HG03103 (cell line): ENCODE measurements at regions not wholly inside any gene's neighbourhood (a gene's known extent, or its start where the extent isn't known, plus 50 kb on each side); places are given as distances from the start of the nearest gene placed in this dataset.

ENCODE experiments used
- ATAC-seq: cut with Tn5 transposase; IDR thresholded peaks from one replicate; pipeline ENCODE4 v1.9.1; 2021; ENCODE audit warnings: low read depth; ENCODE audit not compliant: unreplicated experiment

DNA sequence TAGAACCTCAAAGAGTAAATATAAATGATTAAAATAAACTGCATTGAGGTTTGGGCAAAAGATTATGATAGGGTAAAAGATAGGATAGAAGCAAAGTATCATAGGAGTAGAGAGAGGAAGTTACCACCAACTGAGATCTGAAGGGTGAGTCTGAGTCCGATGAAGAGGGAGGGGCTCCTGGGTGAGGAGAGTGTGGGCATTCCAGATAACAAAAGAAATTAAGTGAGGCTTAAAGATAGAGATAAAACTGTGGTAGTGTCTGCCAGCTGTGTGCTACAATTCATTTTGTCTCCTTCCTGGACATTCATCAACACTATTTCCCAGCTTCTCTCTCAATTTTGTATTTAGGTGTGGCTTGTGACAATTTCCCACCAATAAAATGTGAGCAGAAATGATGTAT lies 343.0 kb upstream of the PLSCR5 start:
- no peak for ATAC-seq

DNA sequence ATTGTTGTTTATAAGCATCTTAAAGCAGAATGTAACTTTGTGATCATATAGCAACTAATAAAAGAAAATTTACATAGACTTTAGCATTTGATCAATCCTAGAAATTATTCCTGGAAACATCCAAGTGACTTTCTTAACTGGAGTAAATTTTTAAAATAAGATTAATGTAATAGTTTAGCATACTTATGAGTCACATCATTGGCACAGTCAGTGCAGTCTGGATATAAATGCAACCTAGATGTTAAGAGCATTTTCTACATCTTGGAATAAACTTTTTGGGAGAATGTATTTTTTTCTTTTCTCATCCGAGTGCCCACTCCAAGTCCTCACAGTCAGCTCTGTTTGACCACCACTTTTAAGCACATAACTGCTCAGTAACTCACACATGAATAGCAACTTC lies 324.6 kb upstream of the PLSCR5 start:
- ATAC-seq, result no peak

DNA sequence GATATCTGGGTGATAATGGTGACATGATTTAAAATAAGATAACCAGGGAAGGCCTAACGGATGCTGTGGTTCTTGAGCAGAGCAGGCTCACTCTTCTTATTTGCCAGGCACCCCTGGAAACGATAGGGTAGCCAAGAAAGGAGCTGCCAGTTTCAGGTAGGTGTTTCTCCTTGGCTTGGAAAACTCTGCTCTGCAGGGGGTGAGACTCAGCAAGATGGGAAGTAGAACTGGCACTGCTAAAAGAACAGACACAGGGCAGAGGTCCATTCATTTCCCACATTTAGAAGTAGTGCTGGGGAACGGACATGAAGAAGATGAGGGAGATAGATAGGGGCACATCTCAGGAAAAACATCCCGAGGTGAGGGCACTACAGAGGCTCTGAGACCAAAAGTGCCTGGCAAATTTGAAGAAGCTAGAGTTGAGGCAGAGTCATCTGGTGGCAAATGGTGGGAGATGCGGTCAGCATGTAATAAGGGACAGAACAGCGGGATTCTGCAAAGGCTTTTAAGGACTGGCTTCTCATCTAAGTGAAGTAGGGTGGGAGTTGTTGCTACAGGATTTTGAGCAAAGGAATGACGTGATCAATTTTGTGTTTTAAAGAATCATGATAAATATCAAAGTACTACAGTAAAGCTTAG lies 323.4 kb upstream of the PLSCR5 start:
- no peak for ATAC-seq

DNA sequence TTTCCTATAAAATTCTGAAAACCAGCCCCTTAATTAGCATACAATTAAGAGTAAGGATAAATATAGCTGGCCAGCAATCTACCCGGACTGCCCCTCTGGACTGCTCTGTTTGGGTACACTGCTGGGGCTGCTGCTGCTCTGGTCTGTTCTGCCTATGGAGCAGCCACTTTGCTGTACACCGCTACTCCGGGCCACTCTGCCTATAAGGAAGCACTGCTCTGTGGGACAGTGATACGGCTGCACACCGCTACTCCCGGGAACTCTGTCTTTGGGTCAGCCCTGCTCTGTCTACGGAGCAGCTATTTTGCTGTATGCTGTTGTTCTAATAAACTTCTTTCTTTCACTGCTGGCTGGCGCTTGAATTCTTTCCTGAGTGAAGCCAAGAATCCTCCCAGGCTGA lies 316.5 kb upstream of the PLSCR5 start:
- ATAC-seq, result no peak

DNA sequence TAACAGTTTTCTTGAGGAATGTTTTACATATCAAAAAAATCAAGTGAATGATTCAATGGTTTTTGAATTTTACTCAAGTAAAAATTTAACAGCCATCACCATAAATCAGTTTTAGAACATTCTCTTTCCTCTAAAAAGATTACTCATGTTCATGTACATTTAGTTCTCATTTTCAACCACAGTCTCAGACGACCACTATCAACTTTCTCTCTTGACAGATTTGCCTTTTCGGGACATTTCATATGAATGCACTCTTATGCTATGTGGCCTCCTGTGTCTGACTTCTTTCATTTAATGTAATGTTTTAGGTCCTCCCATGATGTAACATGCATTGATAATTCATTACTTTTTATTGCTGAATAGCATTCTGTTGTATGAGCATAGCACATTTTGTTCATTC lies 309.3 kb upstream of the PLSCR5 start:
- no peak for ATAC-seq

DNA sequence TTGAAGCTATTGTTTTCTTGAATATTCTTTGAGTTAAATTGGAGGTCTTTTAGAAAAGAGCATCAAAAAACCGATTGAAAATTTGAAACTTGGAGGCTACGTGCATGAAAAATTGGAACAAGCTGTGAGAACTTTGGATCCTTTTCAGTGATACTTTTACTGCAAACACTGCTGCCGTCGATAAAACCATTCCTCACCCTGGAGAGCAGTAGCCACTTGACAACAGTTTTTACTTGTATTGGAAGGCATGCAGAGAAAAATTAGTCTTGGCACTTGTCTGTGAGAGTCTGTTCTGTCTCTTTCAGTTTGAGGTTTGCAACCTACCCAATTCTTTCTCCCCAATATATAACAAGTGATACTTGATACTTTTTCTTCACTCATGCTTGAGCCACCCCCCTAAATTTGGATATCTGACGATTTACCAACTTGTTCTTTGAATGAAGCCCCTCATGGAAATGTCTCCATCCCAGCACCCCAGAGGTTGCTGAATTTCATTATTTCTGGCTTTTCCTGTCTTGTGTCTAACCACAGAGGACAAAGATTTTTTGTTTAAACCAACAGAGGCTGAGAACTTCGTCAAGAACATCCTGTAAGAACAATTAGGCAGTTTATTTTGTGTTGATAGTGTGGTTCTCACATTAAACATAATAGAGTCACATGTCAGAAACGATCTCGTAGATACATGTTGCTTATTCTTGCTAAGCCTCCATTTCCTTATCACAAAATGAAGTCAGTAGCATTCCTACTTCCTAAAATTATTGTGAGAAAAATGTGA lies 307.3 kb upstream of the PLSCR5 start:
- ATAC-seq, result no peak

DNA sequence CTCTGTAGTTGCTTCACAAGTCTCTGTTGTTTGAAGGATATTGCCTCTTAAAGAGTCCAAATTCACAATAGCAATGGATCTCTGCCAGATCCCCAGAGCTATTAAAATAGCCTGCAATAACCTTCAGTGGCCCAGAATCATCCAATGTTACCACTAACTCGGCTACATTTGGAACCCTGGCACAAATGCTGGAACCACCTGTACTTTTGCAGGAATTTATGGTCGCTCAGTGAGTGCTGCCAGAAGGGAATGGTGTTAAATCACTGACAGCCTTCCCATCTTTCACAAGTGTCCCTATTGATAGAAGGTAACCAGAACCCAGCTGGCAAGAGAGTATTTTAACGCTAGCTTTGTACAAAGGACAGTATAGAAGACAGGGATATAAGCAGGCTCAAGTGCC lies 298.8 kb upstream of the PLSCR5 start:
- no peak for ATAC-seq

DNA sequence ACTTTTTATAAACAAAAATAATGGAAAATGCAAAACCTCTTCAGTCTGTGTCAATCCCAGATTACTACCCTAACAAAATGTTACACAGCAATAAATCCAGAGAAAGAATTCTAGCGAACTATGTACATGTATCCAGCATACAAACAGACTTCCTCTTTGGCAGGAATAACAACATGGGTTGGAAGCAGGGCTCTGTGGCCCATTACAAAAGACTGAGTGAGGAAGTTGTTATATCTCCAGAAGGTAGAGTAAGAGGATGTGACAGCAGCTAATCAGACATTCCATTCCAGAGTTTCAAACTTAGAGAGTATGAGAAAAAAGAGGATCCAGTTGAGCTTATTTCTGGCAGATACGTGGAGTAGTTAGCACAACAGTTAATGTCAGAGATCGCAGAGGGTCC lies 294.0 kb upstream of the PLSCR5 start:
- ATAC-seq, result no peak

DNA sequence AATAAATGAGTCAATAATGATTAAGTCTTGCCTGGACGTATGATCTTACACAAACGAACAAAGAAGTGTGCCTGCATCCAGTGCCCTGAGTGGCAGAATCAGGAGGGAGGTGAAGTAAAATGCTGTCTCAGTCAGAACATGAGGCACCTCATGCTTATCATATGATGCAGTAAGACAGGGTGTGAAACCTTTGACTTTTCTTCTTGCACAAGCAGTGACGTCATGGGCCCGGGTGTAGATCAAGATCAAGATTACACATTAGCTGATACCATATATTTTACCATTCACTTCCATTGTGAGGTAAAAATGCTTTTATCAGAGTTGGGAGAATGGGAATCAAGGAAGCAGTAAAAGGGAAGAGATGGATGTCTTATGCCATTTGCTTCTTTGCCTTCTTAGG lies 291.6 kb upstream of the PLSCR5 start:
- ATAC-seq, result no peak

DNA sequence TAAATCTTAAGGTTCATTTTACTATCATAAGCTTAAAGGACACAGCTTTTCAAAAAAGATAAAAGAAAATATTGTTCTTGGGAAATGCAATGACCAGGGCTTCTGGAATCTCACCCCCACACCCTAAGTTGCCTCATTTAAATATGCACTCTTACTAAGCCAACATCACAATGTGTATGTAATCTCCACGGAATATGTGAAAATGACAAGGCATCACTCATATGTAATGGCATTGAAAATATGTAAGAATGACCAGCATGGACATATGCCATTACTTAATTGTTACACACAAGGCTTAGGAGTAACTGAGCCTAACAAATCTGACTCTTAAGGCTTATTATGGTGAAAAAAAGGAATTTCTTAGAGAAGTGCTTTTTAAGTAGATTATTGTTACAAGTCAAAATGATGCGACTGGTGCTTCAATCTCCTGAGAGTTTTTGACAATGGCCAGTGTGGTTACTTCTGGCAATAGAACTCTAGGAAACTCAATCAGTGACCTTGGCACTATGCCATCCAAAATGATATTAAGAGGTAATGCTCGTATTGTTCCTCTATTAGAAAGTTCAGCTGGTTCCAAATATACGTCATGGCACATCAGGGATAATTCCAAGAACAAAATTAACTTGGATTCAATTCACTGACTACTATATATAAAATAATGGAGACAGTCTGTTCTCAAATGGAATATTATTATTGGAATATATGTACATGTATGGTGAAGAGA lies 290.0 kb upstream of the PLSCR5 start:
- no peak for ATAC-seq

DNA sequence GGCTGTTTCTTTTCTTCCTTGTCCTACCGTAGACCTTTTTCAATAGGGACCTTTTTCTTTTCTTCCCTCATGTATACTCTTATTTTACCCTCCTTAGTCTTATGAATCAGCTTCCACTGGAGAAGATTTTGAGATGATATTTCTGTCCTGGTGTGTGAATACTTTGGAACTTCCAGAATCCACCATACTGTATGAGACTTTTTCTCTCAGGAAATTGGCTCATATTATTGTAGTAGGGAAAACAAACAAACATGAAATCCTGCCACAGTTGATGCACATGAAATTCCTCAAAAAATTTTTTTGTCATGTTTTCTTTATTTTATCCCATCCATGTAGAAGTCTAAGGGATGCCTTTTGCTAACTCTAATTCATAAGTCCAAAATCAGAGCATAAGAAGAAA lies 289.3 kb upstream of the PLSCR5 start:
- no peak for ATAC-seq

DNA sequence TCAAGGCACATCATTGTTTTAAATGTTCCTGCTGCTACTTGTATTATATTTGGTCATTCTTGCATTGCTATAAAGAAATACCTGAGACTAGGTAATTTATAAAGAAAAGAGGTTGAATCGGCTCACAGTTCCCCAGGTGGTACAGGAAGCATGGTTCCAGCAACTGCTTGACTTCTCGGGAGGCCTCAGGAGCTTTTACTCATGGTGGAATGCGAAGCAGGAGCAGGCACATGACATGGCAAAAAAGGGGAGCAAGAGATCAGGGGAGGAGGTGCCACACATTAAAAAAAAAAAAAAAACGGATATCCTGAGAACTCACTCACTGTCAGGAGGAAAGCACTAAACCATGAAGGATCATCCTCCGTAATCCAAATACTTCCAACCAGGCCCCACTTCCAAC lies 286.9 kb upstream of the PLSCR5 start:
- ATAC-seq, result no peak

DNA sequence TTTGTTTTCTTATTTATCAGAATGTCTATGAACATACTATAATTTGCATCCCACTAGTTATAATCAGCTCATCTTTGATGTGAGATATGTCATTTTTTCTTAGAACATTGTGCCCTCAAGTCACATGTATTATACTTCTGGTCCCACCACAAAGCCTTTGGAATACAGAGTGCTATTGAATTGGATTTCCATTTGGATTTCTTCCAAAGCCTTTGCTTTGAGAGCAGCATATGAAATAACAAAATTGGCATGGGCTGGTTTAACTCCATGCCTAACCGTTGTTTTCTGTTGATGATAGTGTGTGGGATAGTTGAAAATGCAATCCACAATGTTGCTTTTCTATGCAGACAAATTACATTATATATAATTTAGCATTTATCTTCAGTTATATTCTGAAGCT lies 284.5 kb upstream of the PLSCR5 start:
- no peak for ATAC-seq

DNA sequence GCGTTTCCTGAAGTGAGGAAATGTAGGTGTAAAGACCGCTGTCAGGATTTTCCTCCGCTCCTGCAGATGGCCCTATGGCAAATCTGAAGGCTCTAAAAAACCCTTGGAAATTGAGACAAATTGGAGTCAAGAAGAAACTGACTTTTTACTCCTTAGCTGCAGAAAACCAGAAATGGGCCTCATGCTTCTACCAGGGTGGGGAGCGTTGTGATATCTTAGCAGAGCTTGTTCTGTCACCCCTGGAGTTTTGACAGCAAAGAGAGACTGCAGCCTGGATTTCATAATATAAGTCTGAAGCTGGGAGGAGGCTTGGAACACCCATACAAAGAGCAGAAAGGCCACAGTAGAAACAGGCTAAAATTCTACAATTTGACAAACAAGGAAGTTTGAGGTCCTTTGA lies 283.0 kb upstream of the PLSCR5 start:
- ATAC-seq, result no peak

DNA sequence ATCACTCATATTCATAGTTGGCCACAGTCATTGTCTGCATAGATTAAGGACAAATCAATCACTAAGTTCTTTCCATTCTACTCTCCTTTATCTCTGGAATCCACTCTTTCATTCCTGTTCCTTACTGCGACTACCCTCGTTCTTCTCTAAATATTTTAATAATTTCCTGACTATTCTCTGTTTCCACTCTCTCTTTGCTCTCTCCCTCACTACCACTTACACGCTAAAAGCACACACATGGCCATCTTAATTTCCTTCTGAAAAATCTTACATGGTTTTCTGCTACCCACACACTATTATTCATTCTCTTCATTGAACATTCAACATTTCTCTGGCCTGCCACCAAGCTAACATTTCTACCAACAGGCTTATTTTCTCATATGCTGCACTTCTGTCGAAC lies 279.6 kb upstream of the PLSCR5 start:
- no peak for ATAC-seq

DNA sequence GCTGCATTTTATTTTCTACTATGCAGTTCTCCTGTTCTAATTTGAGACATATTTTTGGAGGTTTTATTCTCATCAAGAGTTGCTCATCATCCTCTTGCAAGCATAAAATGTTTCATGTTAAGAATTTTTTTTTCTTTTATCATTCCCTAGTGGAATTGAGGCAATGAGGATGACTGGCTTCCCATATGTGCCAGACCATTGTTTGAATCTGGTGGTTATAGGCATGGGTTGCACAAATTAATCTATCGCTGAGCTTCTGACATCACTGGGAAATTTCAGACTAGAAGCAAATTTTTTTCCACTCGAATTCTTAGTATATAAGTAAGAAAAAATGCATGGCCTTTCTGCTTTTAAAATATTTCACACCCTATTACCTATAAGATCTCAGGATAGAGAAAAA lies 279.1 kb upstream of the PLSCR5 start:
- no peak for ATAC-seq

DNA sequence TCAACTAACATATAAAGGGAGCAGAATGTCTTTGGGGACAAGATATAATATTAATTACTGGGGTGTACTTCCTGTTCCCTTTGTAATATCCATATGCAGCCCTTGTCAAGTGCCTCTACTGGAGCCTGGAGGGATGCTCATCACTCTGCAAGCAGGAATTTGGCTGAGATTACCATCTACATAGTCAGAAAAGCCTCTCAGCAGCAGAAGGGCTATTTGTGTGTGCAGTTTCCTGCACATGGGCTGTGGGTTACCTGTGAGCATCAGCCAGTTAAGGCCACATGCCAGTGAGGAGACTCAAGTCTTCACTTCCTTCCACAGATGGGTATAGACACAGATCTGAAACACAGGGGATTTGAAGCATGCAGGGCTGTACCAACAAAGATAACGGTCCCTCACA lies 278.1 kb upstream of the PLSCR5 start:
- ATAC-seq, result no peak

DNA sequence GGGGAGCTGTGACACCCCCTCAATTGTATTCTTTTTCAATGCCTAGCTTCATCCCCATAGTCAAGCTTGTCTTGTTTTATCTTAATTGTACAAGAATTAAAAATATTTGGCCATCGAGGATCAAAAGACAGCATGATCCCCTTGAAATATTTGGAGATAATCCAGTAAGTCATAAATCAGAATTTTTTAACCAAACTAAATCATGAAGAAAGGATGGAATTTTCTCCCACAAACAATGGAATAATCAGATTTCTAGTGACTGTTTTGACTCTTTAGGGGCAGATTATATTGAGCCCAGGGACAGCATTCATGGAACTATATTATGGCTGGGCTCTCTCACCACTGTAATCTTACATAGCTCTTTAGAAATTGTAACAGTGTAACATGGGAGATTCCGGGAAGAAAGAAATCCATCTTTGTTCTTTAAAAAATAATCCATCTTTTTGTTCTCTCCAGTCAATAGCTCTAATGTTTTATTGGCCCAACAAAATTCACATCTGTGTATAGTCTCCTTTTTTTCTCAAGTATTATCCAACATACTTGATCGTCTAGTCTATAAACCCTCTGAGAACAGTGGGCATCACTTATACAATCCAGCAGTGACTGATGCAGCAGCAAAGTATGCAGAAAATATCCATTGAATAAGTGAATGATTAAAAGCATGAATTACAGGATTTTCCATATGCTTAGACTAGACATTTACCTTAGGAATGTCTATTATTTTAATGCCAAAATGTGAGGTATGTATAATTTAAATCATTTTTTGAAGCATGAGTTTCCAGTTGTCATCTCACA lies 277.0 kb upstream of the PLSCR5 start:
- no peak for ATAC-seq

DNA sequence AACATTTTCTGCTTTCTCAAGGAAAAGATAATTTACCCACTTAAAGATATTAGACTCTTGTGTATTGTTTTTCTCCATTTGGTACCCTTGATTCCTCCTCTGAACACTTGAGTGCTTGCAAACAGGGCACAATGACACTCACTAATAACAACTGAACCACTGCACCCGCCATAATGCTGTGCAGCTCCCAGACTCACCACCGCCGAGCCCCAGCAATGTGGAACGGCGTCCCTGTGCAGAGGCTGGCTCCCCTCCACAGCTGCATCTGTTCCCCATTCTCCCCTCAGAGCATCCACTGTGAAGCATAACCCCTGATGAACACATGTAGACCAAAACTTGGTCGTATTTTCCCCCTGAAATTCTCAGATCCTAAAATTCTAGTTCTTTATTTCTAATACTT lies 276.2 kb upstream of the PLSCR5 start:
- no peak for ATAC-seq

DNA sequence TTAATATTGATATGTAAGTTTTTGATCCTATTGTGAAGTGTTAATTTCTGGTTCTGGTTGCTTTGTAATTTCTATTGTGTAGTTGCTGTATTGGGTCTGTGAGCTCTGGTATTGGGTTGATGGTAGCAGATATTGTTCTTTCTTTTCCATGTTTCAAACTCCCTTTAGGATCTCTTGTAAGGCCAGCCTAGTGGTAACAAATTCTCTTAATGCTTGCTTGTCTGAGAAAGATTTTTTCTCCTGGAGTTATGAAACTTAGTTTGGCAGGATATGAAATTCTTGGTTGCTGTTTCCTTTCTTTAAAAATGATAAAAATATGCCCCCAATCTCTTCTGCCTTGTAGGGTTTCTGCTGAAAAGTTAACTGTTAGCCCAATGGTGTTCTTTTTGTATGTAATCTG lies 268.6 kb upstream of the PLSCR5 start:
- ATAC-seq, result no peak

DNA sequence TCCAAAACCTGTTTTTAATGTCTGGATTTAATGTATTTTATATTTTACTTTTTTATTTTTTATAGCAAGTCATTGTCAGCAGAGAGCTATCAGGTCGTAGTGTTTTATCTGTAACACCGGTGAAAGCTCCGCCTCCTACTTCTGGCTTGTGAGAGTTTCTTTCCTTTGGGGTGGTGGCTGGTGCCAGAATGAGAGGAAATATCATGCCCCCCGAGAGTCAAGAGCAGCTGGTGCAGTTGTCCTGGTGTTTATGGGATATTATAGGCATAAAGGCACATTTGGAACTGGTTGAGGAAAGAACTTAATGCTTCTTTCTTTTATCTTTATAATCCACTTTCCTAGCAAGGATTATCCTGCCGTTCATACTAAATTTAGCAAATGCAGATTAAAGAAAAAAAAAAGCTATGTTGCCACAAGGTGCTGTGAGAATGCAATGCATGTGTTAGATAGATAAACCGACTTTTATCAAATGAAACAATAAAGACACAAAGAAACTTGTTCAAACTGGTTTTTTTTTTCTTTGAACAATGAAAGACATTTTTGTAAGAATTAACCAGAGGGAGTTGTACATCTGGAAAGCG lies 260.1 kb upstream of the PLSCR5 start:
- ATAC-seq, result no peak
